ENCODE measurements at regions not wholly inside any gene's neighbourhood (a gene's known extent, or its start where the extent isn't known, plus 50 kb on each side); places are given as distances from the start of the nearest gene placed in this dataset.

GRCh38 chr16:60712144-60712543 lies 1324.1 kb downstream of the CDH8 start:
- TF ChIP-seq, protein P1, sequence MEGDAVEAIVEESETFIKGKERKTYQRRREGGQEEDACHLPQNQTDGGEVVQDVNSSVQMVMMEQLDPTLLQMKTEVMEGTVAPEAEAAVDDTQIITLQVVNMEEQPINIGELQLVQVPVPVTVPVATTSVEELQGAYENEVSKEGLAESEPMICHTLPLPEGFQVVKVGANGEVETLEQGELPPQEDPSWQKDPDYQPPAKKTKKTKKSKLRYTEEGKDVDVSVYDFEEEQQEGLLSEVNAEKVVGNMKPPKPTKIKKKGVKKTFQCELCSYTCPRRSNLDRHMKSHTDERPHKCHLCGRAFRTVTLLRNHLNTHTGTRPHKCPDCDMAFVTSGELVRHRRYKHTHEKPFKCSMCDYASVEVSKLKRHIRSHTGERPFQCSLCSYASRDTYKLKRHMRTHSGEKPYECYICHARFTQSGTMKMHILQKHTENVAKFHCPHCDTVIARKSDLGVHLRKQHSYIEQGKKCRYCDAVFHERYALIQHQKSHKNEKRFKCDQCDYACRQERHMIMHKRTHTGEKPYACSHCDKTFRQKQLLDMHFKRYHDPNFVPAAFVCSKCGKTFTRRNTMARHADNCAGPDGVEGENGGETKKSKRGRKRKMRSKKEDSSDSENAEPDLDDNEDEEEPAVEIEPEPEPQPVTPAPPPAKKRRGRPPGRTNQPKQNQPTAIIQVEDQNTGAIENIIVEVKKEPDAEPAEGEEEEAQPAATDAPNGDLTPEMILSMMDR (IDR thresholded peaks at IDR 0.05), result no peak
- no peak for TF ChIP-seq POLR2AphosphoS5 (IDR thresholded peaks at IDR 0.05)
- TF ChIP-seq POLR2A (IDR thresholded peaks at IDR 0.05), result no peak
- TF ChIP-seq EP300 (IDR thresholded peaks at IDR 0.05), result no peak

Data from upper lobe of left lung (tissue), 4 donors.